ENCODE measurements at regions not wholly inside any gene's neighbourhood (a gene's known extent, or its start where the extent isn't known, plus 50 kb on each side); places are given as distances from the start of the nearest gene placed in this dataset.

DNA sequence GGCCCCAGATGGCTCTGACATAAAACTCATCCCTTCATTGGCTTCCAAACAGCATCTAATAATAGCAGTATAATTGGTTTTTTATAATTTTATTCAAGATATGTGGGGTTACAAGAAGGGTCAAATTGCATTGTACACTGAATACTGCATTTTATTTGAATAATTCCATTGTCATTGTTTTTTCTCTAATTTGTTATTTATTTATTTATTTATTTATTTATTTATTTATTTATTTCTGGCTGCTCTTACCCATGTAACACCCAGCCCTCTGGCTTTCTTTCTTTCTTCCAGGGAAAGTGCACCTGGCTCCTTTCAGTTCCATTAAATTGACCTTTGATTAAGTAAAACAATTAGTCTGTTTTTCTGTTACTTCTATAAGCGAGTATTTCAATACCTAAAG is 210.1 kb downstream of the CDH9 start:
- TF ChIP-seq FOXA1 (IDR thresholded peaks at IDR 0.05) (no peak), FOXK2 (IDR thresholded peaks at IDR 0.05) (no peak), HDGF (IDR thresholded peaks at IDR 0.05; ENCODE audit: borderline replicate concordance) (no peak)
- TF ChIP-seq, protein P1, sequence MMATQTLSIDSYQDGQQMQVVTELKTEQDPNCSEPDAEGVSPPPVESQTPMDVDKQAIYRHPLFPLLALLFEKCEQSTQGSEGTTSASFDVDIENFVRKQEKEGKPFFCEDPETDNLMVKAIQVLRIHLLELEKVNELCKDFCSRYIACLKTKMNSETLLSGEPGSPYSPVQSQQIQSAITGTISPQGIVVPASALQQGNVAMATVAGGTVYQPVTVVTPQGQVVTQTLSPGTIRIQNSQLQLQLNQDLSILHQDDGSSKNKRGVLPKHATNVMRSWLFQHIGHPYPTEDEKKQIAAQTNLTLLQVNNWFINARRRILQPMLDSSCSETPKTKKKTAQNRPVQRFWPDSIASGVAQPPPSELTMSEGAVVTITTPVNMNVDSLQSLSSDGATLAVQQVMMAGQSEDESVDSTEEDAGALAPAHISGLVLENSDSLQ (IDR thresholded peaks at IDR 0.05), result no peak

Measured in HEK293T (cell line).